HG03066 (cell line): ENCODE measurements at regions not wholly inside any gene's neighbourhood (a gene's known extent, or its start where the extent isn't known, plus 50 kb on each side); places are given as distances from the start of the nearest gene placed in this dataset.

Experiments
- ATAC-seq: cut with Tn5 transposase; IDR thresholded peaks from one replicate; pipeline ENCODE4 v1.9.1; 2021; ENCODE audit warnings: low read depth; ENCODE audit not compliant: unreplicated experiment

DNA sequence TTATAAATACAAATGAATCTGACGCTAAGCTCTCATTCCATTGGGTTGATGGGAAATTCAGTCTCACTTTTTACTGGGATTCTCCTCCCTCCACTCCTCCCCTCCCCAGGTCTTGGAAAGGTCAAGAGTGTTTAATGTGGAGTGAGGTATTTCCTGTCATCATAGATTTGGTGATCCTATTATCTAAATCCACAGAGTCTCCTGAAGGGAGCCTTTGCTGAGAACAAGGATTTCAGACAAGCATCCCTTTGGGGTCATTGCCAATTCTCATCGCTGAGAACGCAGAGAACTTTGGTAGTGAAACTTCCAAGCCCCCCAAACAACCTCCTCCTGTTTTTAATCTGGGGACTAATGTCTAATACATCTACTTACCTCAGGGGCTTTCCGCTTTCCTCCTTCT is 297.9 kb downstream of the OTOL1 start:
- no peak for ATAC-seq

DNA sequence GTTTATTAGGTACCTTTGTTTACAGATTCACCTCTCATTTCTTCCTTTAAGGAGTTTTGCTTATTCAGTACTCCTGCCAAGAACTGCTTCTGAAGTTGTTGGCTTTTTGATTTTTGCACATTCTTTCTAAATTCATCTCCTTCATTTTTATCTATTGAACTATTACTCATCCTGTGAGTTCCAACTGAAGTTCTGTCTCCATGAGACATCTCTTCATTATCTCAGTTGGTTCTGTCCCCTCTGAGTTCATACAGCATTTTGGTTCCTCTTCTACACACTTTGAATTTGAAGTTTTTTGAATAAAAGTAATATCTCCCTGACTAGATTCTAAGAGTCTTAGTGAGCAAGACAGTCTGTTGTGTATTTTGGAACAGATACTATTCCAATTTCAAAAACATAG is 299.7 kb downstream of the OTOL1 start:
- no peak for ATAC-seq

DNA sequence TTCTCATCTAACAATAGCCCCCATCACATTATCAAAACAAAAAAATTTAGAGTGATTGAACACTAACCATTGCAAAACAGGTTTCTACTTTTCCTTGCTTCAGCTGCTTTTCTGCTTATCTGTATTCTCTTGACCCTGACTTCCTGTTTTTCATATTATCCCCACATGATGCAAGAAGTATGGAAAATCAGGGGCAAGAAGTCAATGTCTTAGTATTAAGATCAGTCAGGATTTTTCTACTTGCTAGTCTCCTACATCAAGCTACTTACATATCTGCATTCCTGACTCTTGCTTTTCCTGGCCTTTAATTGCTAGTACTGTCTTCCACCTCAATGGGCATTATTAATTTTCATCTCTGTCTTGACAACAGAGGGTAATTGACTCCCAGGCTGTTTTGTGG is 300.2 kb downstream of the OTOL1 start:
- no peak for ATAC-seq

DNA sequence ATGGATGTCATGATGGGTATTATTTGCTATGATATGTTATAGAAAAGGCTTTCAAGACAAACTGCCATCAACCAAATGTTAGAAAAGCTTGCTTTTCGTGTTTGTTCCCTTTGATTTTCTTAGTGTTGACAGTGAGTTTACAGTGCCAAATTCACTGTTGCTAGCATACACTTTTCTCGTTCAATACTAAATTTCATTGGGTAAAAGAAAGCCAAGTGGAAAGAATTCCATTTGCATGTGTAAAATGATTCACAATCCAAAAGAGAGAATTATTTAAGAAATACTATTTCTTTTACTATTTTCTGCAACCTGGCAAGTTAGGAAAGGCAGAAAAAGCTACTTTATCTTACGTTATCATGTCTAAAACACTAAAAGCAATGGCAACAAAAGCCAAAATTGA is 301.4 kb downstream of the OTOL1 start:
- ATAC-seq: no peak

DNA sequence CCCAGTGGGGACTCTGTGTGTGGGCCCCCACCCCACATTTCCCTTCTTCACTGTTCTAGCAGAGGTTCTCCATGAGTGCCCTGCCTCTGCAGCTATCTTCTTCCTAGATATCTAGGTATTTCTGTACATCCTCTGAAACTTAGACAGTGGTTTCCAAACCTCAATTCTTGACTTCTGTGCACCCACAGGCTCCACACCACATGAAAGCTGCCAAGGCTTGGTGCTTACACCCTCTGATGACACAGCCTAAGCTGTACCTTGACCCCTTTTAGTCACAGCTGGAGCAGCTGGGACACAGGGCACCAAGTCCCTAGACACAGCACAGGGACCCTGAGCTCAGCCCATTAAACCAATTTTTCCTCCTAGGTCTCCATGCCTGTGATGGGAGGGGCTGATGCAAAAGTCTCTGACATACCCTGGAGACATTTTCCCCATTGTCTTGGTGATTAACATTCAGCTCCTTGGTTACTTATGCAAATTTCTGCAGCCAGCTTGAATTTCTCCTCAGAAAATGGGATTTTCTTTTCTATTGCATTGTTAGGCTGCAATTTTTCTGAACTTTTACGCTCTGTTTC is 304.5 kb downstream of the OTOL1 start:
- ATAC-seq: no peak

DNA sequence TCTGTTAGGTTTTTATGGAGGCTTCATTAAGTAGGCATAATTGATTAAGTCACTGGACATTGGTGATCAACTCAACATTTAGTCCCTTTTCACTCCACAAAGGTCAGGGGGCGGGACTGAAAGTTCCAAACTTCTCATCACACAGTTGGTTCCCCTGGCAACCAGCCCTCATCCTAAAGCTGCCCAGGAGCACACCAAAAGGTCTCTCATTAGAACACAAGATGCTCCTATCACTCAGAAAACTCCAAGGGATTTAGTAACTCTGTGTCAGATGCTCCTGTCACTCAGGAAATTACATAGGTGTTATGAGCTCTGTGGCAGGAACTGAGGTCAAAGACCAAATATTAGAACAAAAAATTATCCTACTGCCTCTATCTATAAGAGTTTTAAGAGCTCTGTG is 321.5 kb downstream of the OTOL1 start:
- ATAC-seq: no peak

DNA sequence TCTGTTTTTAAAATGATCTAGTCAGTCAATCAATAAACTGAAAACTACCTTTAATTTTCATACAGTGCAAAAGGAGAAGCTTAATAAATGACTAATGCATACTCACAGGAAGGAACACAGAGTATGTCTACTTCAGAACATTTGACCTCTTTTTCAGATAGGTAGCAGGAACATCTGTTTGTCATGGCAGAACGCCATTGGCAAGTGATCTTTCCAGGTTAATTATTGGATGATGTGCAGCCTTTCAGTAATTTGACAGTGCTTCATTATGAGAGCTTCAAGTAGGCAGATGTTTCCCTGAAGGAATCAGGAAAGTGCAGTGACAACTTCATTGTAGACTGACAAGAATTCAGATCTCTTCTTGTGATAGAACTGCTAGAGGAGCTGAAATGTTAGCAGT is 325.0 kb downstream of the OTOL1 start:
- no peak for ATAC-seq

DNA sequence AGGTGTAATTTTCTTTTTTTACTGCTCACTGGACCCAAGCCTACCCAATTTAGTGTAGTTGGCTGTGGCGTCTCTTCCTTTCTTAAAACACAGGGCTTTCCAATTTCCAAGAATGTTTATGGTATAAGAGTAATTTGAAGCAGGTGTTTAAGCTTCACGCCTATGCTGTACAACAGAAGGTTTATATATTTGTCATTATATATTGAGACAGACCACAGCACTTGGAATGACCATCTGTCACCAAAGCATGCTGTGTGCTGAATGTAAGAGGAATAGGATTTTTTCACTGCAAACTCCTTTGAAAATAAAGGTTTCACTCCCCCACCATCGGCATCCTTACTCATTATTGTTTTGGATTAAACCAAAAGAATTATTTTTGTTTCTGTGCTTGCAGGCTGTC is 325.7 kb downstream of the OTOL1 start:
- no peak for ATAC-seq

DNA sequence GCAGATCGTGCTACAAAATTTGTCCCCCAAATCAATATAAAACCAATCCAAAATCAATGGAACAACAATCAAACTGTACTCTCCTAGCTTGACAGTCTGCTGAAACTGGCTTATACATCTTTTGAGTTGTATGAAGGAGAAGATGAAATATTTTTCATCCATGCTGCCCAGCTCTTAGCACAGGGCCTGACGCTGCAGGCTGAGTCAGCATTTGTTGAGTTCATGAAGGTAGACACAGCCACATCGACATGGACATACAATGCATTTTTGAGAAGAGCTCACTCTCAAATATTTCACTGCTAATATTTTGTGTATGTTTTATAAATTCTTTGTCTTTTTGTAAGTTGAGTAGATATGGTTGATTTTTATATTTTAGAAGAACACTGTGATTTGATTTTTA is 327.3 kb downstream of the OTOL1 start:
- no peak for ATAC-seq

DNA sequence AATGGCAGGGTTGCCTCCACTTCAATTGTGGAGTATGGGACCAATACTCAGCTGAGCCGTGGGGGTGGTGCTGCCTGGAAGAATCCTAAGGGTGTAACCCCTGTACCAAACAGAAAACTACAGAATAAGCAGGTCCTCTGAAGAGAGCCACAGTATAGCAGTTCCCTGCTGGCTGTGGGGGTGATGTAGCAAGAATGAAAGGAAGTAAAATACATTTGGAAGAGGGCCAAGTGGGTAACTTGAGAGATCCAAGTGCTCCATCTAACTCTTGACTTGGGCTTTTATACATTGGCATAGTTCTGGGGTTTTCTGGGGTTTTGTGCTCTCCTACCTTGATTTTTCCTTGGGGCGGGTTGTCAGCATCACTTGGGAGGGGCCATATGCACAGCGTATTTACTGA is 341.4 kb downstream of the OTOL1 start:
- no peak for ATAC-seq

DNA sequence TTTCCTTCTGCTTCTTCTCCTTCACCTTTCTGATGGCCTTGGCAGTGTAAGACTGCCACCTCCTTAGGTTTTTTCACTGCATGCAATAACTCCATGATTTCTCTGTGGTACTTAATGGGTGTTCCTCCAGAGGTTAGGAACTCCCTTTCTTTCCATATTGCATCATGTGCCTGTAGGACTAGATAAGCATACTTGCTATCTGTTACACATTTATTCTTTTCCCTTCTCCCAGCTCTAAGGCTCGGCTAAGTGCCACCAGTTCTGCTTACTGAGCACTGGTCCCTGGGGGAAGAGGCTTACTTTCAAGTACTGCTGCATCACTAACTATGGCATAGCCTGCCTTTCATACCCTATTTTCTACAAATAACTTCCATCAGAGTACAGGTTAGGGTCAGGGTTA is 351.8 kb downstream of the OTOL1 start:
- ATAC-seq: no peak

DNA sequence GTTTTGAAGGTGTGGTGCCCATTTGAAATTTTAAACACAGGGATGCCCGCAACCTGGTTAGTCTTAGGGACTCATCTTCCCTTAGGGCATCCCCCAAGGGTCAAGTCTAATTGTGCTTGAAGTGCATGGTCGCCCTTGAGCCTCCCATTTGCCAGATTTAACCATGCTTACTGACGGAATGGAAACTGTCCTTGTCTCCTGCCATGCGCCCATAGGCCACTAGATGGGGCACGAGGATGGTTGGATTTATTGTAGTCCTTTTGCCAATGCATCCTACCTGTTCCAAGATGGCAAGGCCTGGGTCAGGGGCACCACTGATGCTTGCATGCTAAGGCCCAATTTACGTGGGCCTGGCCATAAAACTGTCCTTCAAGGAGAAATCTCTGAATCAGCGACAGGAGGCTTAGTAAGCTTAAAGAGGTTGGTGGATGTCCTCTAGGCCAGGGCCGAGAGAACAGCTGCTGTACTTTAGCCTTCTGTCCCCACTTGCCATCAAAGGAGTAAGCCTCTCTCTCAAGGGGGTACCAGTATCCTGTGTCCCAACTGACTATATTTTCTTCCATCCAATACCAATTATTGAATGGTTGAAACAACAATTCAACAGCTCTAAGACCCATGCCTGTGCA is 355.4 kb downstream of the OTOL1 start:
- ATAC-seq: peak; percentile 84

DNA sequence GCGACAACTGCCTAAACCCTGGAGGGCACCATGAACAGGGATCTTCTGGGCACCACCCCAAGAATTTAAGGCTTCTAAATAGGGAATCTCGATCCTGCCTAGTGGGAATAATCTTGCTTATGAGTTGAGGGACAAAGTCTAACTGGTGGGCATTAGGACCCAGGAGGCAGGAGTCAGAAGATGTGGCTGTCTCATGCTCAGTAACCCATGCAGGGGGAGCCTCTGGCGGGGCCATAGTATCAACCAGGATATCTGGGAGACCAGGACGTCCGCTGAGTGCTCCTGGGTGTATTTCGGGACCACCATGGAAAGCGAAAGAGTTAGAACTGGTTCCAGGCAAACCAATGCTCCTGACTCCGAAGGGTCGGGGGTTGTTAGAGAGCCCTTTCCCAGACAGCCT is 356.1 kb downstream of the OTOL1 start:
- ATAC-seq: no peak

DNA sequence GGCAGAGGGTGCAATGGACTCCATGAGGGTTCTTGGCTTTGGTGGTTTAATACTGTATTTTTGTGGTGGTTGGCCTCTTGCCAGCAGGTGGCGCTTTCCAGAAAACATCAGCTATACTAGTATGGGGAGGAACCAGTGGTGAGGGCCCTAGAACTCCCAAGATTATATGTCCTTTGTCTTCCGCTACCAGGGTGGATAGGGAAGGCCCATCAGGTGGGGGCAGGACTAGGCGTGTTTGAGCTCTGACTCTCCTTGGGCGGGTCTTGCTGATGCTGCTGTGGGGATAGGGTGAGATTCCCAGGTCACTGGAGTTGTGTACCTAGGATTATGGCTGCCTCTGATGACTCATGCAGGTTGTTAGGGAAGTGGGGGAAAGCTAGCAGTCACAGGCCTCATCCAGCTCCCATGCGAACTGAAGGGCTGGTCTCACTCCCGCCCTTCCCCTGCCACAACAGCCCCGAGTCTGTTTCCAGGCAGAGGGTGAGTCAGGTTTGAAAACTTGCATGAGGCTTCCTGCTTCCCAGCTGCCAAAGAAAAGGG is 357.7 kb downstream of the OTOL1 start:
- peak; percentile 47 for ATAC-seq

DNA sequence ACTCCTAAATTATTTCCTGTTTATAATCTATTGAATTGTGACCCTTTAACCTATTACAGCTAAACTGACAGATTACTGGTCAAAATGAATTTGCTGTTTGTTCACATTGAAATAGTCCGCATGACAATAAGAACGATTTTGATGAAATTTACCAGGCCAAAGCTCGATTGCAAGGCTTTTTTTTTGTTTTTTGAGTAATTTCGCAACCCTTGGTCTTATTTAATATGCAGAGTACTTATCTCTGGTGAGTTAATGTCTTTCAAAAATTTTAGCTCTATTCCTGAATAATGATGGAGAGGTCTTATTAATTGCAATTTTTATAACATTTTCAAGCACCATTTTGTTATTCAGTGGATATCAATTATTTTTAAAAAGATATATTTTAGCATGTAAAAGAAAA is 362.4 kb downstream of the OTOL1 start:
- ATAC-seq: no peak

DNA sequence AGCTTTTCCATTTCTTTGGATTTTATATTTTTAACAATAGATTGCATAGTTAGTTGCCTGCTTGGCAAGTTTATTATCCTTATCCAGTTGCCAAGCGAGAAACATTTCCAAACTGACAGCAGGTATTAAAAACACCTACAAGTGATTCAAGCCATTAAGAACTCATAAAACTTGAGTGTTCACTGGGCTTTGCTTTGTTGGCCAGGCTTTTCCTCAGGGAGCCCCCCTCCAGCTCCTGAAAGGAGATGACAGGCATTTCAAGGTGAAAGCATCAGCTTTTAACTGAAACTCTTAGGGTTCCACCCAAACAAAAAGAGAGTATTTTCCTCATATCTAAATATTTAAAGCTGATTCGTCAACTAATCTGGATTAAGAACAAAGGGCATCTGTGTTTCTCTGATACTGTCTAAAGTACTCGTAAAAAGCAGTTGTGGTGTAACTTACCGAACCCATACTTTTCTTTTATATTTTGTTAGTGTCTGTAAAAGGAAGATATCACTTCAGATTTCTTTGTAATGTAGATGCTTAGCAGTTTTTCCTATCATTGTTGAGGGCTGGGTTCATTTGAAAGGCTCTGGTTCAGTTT is 363.4 kb downstream of the OTOL1 start:
- ATAC-seq: no peak

DNA sequence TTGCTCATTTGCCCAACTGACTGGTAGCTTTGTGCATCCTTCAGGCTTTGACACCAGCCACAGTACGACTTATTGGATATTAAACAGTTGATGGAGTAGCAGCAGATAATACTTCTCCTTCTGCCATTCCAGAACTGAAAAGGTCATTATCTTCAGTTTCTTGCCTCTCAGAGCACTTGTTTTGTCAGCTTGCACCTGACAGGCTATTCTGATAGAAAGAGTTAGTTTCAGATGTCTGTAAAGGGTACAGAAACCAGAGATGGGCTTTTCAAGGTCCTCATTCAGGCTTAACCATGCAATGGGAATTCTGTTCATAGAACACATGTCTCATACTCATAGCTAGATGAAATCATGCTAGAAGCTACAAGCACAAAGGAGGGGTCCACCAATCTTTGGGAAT is 367.2 kb downstream of the OTOL1 start:
- ATAC-seq: no peak

DNA sequence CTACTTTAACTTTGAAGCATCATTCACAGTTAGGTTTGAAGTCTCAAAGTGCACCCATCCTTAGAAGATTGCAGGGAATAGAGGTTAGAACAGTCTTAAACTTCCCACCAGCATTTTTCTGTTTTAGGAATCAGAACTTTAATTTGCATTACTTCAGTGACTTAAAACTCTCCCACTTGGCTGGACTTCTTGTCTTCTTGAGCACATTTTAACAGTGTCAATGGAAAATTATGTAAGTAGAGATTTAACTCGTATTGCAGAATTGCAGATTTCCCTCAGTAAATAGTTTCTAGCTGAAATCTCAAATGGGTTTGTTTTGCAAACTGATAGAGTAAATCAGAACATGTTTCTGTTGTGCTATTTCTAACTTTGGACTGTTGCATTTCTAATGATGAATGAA is 369.6 kb downstream of the OTOL1 start:
- no peak for ATAC-seq

DNA sequence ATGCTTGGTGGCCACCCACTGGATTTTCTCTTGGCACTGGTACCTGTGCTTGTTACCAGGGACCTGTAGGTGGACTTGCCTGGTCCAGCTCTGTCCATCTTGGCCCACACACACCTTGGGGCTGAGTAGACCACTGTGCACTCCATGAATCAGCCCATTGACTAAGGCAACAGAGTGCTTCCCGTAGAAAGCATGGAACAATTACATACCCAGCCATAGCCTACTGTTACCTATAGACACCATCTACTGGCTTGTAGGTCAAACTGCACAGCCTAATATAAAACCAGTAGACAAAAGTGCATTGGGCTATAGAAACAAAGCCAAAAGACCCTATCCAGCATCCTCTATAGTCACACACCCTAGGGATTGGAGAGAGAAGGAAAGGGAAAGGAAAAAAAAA is 378.9 kb downstream of the OTOL1 start:
- no peak for ATAC-seq

DNA sequence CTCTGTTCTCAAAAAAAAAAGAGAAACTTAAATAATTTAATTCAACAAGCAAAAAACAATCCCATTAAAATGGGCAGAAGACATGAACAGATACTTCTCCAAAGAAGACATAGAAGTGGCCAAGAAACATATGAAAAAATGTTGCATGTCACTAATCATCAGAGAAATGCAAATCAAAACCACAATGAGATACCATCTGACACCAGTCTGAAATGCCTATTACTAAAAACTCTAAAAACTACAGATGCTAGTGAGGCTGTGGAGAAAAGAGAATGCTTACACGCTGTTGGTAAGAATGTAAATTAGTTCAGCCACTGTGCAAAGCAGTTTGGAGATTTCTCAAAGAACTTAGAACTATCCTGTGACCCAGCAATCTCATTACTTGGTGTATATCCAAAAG is 382.9 kb downstream of the OTOL1 start:
- no peak for ATAC-seq

DNA sequence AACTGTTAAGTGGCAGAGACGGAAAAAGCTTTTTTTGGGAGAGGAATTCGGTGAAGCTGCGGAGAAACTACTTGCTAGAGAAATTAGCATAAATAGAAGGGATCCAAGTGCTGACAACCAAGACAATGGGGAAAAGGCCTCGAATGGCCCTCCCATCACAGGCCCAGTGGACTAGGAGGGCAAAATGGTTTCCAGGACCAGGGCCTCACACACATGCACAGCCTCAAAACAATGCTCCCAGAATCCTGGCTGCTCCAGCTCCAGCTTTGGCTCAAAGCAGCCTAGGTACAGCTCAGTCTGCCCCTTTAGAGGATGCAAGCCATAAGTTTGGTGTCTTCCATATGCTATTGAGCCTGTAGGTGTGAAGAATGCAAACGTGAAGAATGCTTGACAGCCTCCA is 388.2 kb downstream of the OTOL1 start:
- ATAC-seq: no peak

DNA sequence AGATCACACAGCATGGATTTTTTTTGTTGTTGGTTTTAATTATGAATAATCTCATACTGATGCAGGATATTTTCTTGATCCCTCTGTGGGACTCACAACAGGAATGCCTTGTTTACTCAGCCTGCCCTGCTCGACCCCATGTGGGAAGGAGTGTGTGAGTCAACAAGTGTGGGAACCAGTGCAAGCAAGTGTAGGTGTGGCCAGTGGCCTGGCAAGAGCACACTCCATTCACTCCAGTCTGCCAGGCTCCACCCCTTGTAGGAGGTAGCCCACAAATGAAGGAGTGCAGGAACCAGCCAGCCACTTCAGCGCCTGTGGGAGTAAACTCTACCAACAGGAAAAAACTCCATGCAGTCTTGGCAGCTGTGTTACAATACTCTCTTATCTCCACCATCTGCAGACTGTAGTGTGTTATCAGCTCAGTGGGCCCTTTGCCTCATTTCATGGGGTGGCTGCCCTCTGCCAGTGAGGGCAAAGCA is 393.6 kb downstream of the OTOL1 start:
- ATAC-seq: no peak
